ENCODE measurements at regions not wholly inside any gene's neighbourhood (a gene's known extent, or its start where the extent isn't known, plus 50 kb on each side); places are given as distances from the start of the nearest gene placed in this dataset.

DNA sequence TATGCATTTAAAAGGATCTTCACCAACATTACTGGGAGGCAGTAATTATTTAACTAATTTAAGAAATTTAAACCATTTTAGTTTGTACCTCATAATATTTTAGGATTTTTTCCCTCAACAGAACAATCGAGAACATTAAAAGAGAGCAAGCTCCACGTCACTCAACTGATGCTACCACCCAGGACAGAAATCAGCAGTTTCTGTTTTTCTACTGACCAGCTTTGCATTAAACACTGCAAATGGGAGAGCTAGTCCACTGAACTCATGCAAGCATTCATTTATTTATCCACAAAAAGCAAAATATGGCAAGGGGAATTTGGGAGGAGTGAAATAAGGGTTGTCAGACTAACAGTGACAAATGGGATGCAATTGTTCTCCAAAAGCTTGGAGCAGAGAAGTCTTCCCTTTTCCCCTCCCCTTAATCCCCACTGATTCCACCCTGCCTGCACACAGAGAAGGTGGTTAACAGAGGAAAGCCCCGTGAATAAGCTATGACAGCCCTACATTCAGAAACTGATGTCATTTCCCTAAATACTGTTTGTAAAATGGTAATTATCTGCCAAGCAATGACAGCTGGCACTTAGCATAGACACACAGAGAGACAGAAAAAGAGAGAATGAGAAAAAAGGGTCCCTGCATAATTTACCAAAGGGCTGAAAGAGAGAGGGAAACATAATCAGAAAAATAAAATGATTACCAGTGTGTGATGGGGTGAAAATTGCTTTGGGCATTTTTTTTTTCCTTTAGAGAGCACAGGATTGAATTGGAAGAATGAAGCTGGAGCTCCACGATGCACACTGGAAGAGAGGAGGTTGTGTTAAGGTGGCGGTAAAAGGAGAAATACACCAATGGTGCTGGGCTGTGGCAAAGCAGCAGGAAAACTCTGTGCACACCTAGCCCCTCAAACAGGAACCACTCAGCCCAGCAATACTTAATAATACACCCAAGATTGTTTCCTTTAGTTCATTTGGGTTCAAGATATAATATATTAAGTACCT, 777.4 kb downstream of the TUSC7 start:
- in situ Hi-C loops (cut with MboI; ENCODE audit: low sequenced_read_pairs): no loop called here

- in situ Hi-C loops (cut with MboI; ENCODE audit: low sequenced_read_pairs): no loop called here
Observed at GRCh38 chr3:117488983-117489382, 779.4 kb downstream of the TUSC7 start.

DNA sequence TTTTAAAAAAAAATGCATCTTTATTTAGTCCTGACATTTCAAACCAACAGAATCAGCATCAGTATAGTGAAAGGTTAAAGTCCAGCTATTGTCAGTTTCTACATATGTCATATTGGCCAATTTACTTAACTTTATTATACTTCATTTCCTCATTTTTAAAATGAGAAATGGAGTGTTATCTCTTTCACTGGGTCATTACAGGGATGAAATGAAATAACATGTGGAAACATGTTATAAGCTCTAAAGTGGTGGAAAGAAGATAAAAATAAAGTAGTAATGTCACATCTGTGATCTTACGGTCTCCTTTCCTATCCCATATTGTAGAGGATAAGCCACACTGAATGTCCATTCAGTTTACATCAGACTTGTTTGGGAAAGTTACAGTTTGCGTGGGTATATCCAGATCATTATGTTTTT, 780.1 kb downstream of the TUSC7 start:
- in situ Hi-C loops (cut with MboI; ENCODE audit: low sequenced_read_pairs): no loop called here

- in situ Hi-C loops (cut with MboI; ENCODE audit: low sequenced_read_pairs): no loop called here
Observed at GRCh38 chr3:117490716-117491115, 781.1 kb downstream of the TUSC7 start.

- in situ Hi-C loops (cut with MboI; ENCODE audit: low sequenced_read_pairs): no loop called here
Observed at GRCh38 chr3:117495620-117496019, 786.0 kb downstream of the TUSC7 start.

- in situ Hi-C loops (cut with MboI; ENCODE audit: low sequenced_read_pairs): no loop called here
Observed at GRCh38 chr3:117499189-117499870, 789.8 kb downstream of the TUSC7 start.

DNA sequence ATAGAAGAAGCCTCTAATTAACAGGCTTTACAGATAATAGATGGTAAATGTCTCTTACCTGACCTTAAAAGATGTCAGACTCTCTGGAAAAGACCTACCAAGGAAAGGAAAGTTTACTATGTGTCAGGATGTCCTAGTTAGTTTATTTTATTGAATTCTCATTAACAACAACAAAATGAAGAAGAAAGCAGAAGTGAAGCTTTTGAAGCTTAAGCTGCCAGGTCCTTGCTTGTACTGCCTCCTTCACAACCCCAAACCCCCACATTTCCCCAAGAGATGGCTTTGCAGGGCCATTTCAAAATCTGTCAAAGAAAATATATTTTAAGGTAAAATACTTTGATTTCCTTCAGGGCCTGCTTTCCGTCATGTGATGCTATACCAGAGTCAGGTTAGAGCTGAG, 798.4 kb downstream of the TUSC7 start:
- in situ Hi-C loops (cut with MboI; ENCODE audit: low sequenced_read_pairs): no loop called here

- in situ Hi-C loops (cut with MboI; ENCODE audit: low sequenced_read_pairs): no loop called here
Observed at GRCh38 chr3:117509858-117510257, 800.3 kb downstream of the TUSC7 start.

DNA sequence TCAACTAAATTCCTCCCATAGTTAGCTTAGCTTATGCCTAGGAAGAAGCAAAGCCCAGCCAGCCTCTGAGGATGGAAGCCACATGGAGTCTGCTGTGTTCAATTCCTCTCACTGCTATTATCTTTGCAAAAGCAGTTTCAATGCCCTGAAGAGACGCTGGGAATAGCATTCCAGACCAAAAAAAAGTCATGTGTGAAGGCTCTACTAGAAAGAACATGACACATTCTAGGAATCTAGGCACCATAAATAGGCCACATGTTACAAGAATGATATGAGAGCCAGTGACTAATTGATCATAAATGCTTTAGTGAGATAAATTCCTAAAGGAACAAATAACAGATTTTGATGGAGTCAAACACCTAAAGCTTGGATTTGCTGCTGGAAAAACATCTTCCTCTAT, 800.8 kb downstream of the TUSC7 start:
- in situ Hi-C loops (cut with MboI; ENCODE audit: low sequenced_read_pairs): no loop called here

DNA sequence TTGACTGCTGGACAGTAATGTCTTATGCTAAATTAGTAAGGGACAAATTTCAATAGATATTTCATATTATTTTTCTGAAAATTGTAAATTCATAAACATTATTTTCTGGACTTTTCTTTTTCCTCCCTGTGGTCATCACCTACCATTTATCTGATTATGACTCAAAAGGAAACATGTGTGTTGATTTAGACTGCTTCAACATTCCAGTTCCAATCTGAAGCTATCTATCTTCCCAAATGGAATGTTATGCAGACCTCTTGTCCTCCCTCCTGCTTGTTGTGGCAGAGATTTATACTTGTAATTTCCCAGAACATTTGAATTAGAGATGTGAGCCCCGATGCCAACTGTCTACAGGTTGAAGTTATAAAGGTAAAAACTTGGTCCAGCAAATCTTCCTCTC, 803.4 kb downstream of the TUSC7 start:
- in situ Hi-C loops (cut with MboI; ENCODE audit: low sequenced_read_pairs): no loop called here

DNA sequence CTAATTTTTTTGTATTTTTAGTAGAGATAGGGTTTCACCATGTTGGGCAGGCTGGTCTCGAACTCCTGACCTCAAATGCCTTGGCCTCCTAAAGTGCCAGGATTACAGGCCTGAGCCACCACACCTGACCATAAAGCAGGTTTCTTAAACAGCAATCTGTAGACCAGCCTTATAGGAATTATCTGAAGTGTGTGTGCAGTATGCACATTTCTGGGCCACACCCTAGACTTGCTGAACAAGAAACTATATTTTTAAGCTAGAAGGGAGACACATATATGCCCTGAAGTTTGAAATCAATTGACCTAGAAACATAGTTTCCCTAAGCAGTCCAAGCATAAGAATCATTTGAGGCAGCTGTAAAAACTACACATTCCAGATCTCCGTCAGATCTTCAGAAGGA, 805.7 kb downstream of the TUSC7 start:
- in situ Hi-C loops (cut with MboI; ENCODE audit: low sequenced_read_pairs): no loop called here

DNA sequence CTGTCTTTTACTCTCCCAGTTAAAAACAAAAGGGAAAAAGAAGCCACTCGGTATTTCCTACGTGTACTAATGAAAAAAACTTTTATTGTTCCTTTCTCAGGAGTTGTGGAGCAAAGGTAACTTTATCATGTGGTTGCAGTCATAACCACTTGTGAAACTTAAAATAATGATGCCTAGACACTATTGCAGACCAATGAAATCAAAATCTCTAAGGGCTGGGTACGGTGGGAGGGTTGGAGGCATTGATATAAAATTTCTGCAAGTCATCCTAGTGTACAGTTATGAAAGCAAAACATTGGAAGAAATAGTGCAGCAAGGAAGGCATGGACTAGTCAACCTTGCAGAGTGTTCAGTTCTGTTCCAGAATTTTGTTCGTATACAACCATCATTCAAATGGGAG, 808.8 kb downstream of the TUSC7 start:
- in situ Hi-C loops (cut with MboI; ENCODE audit: low sequenced_read_pairs): no loop called here

GRCh38 chr3:117519776-117520175, 810.2 kb downstream of the TUSC7 start:
- in situ Hi-C loops (cut with MboI; ENCODE audit: low sequenced_read_pairs): no loop called here

GRCh38 chr3:117520582-117520981, 811.0 kb downstream of the TUSC7 start:
- in situ Hi-C loops (cut with MboI; ENCODE audit: low sequenced_read_pairs): no loop called here

- in situ Hi-C loops (cut with MboI; ENCODE audit: low sequenced_read_pairs): no loop called here
Observed at GRCh38 chr3:117523418-117523817, 813.8 kb downstream of the TUSC7 start.

- in situ Hi-C loops (cut with MboI; ENCODE audit: low sequenced_read_pairs): no loop called here
Observed at GRCh38 chr3:117524890-117525289, 815.3 kb downstream of the TUSC7 start.

- in situ Hi-C loops (cut with MboI; ENCODE audit: low sequenced_read_pairs): no loop called here
Observed at GRCh38 chr3:117526470-117527079, 817.0 kb downstream of the TUSC7 start.

- in situ Hi-C loops (cut with MboI; ENCODE audit: low sequenced_read_pairs): no loop called here
Observed at GRCh38 chr3:117527346-117527745, 817.8 kb downstream of the TUSC7 start.

GRCh38 chr3:117528688-117529087, 819.1 kb downstream of the TUSC7 start:
- in situ Hi-C loops (cut with MboI; ENCODE audit: low sequenced_read_pairs): no loop called here

DNA sequence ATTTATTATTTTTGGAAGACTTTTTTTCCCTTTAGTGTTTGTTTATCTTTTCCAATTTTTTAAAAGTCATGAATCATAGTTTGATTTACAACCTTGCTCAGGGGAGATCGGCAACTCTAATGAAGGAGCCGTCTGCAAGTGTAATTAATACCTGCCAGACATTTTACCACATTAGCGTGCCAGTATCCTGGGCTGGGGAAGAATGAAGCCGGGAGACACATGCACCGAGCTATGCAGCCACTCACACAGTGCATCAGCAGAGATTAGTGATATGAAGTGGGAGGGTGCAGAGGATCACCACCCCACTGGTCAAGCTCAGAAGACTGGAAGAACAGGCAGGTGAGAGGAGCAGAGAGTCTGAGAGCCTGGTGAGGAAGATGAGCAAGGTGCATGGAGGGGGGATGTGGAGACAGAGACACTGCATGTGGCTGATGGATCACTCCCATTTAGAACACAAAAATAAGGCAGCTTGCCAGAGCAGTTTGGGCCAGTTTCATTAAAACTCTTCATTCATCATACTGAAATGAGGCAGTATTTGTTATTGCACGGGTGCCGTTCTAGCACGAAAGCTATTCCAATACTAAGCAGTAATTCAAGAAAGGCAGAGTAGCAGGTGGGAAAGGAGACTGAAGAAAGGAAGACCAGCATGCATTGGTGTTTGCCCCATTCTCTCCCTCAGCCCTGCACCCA, 821.6 kb downstream of the TUSC7 start:
- in situ Hi-C loops (cut with MboI; ENCODE audit: low sequenced_read_pairs): no loop called here

- in situ Hi-C loops (cut with MboI; ENCODE audit: low sequenced_read_pairs): no loop called here
Observed at GRCh38 chr3:117532268-117532667, 822.7 kb downstream of the TUSC7 start.
